ENCODE measurements at regions not wholly inside any gene's neighbourhood (a gene's known extent, or its start where the extent isn't known, plus 50 kb on each side); places are given as distances from the start of the nearest gene placed in this dataset.
"Not testable (repeated sequence)": the region's sequence is repeated elsewhere in the genome, so short reads cannot be mapped to it uniquely, and the experiment has no call there.

DNA sequence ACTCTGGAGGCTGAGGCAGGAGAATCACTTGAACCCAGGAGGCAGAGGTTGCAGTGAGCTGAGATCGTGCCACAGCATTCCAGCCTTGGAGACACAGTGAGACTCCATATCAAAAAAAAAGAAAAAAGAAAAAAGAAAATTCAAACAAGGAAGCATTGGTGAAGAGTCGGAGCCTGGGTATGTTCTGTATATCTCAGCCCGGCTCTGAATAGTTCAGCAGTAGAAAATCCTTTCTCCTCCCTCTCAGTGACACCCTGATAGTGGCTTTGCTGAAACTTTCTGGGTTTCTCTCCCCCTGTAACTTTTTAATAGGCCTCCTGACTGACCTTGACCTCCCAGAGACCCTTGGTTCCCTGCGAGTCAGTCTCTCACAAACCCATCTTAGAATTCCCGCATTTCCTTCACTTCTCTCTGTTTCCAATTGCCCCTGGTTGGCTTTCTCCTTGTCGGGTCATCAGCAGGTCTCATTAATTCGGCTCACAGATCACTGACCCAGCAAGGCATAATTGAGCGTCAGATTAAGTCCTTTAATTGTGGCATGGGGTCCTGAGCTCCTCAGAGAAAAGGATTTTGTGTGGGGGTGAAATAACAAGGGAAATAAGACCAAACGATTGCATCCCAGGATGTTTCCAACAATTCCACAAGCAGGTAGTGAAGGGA is 541.6 kb upstream of the NRP1 start:
- Histone ChIP-seq H3K27ac (no peak overlapping the region), H3K27me3 (no peaks in the 10 kb centered on the region), H3K9me3 (no peaks in the 10 kb centered on the region), H3K36me3 (no peaks in the 10 kb centered on the region), H3K4me3 (no peak overlapping the region), H3K4me1 (no peaks in the 10 kb centered on the region)
- TF ChIP-seq, protein P1, sequence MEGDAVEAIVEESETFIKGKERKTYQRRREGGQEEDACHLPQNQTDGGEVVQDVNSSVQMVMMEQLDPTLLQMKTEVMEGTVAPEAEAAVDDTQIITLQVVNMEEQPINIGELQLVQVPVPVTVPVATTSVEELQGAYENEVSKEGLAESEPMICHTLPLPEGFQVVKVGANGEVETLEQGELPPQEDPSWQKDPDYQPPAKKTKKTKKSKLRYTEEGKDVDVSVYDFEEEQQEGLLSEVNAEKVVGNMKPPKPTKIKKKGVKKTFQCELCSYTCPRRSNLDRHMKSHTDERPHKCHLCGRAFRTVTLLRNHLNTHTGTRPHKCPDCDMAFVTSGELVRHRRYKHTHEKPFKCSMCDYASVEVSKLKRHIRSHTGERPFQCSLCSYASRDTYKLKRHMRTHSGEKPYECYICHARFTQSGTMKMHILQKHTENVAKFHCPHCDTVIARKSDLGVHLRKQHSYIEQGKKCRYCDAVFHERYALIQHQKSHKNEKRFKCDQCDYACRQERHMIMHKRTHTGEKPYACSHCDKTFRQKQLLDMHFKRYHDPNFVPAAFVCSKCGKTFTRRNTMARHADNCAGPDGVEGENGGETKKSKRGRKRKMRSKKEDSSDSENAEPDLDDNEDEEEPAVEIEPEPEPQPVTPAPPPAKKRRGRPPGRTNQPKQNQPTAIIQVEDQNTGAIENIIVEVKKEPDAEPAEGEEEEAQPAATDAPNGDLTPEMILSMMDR (IDR thresholded peaks at IDR 0.05), result no peak
- TF ChIP-seq POLR2A (IDR thresholded peaks at IDR 0.05) (no peak), POLR2AphosphoS5 (IDR thresholded peaks at IDR 0.05; ENCODE audit: insufficient read depth in 1 of 2, low read depth in 1 of 2) (no peak)
- intact Hi-C loops (cut with DNase I), result no loop called here
- no peak for DNase-seq (ENCODE audit: extremely low spot score in 2 of 2)

- H3K4me1 ChIP-seq, result no peaks in the 10 kb centered on the region
- no peak for DNase-seq (ENCODE audit: extremely low spot score in 2 of 2)
- H3K9me3 ChIP-seq, result no peaks in the 10 kb centered on the region
- TF ChIP-seq, protein P1 (IDR thresholded peaks at IDR 0.05), result no peak
- no peak for TF ChIP-seq POLR2A (IDR thresholded peaks at IDR 0.05)
- TF ChIP-seq POLR2AphosphoS5 (IDR thresholded peaks at IDR 0.05; ENCODE audit: insufficient read depth in 1 of 2, low read depth in 1 of 2), result no peak
- intact Hi-C loops (cut with DNase I), result no loop called here
- no peaks in the 10 kb centered on the region for H3K36me3 ChIP-seq
- H3K27ac ChIP-seq, result no peak overlapping the region
- H3K4me3 ChIP-seq, result no peak overlapping the region
- no peaks in the 10 kb centered on the region for H3K27me3 ChIP-seq
These were observed 536.8 kb upstream of the NRP1 start for GRCh38 chr10:33871061-33871956.

GRCh38 chr10:33869481-33869880 is 535.0 kb upstream of the NRP1 start:
- no peak for DNase-seq (ENCODE audit: extremely low spot score in 2 of 2)
- no peaks in the 10 kb centered on the region for H3K4me1 ChIP-seq
- intact Hi-C loops (cut with DNase I), result no loop called here
- H3K4me3 ChIP-seq, result no peak overlapping the region
- H3K9me3 ChIP-seq, result no peaks in the 10 kb centered on the region
- H3K36me3 ChIP-seq, result no peaks in the 10 kb centered on the region
- H3K27ac ChIP-seq, result peak overlapping the region; percentile 43
- H3K27me3 ChIP-seq, result no peaks in the 10 kb centered on the region
- TF ChIP-seq POLR2AphosphoS5 (IDR thresholded peaks at IDR 0.05; ENCODE audit: insufficient read depth in 1 of 2, low read depth in 1 of 2) (no peak), POLR2A (IDR thresholded peaks at IDR 0.05) (no peak)
- TF ChIP-seq, protein P1 (IDR thresholded peaks at IDR 0.05), result no peak

DNA sequence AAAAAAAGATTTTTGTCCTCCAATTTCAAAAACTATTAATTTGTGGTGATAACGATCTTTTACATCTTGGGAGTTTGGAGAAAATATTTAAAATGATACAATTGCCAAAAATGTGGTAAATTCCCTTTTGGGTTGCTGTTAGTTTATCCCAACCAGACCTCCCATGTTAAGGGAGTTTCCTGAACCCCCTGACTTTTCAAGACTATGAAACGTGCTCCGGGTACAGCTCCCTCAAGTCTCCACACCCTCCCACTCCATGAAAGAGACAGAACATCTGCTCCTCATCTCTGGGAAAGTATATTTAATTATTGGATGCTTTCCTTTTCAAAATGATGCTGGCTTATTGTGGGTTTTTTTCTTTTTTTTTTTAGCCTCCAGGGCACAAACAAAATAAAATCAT is 534.6 kb upstream of the NRP1 start:
- no peak for DNase-seq (ENCODE audit: extremely low spot score in 2 of 2)
- Histone ChIP-seq H3K27me3 (no peaks in the 10 kb centered on the region), H3K4me1 (no peaks in the 10 kb centered on the region), H3K4me3 (no peak overlapping the region), H3K9me3 (no peaks in the 10 kb centered on the region), H3K36me3 (no peaks in the 10 kb centered on the region), H3K27ac (peak overlapping the region; percentile 43)
- intact Hi-C loops (cut with DNase I), result no loop called here
- TF ChIP-seq POLR2A (IDR thresholded peaks at IDR 0.05) (no peak), POLR2AphosphoS5 (IDR thresholded peaks at IDR 0.05; ENCODE audit: insufficient read depth in 1 of 2, low read depth in 1 of 2) (no peak)
- TF ChIP-seq, protein P1 (IDR thresholded peaks at IDR 0.05), result no peak

GRCh38 chr10:33867199-33867789 is 532.8 kb upstream of the NRP1 start:
- intact Hi-C loops (cut with DNase I); H3K4me3 ChIP-seq; H3K4me1 ChIP-seq; DNase-seq (ENCODE audit: extremely low spot score in 2 of 2); H3K36me3 ChIP-seq; H3K27me3 ChIP-seq; H3K27ac ChIP-seq; H3K9me3 ChIP-seq: not testable (repeated sequence)
